ENCODE measurements at regions not wholly inside any gene's neighbourhood (a gene's known extent, or its start where the extent isn't known, plus 50 kb on each side); places are given as distances from the start of the nearest gene placed in this dataset.

DNA sequence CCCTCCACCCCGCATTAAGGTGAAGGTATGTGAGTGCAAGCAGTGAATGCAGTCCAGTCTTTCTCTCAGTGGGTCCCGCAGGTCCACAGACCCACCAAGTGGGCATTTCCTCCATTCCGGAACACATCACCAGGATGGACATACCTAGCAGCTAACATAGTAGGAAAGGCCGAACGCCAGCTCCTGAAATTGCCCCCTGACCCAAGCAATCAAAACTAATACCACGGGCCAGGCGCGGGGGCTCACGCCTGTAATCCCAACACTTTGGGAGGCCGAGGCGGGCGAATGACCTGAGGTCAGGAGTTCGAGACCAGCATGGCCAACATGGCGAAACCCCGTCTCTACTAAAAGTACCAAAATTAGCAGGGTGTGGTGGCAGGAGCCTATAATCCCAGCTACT, 71.7 kb upstream of the VSTM2B start:
- TF ChIP-seq CREB1 (IDR thresholded peaks at IDR 0.05; ENCODE audit: low read depth) (no peak), EP300 (IDR thresholded peaks at IDR 0.05; ENCODE audit: borderline replicate concordance) (no peak), FOXM1 (IDR thresholded peaks at IDR 0.05; ENCODE audit: borderline replicate concordance, low read depth) (no peak), CEBPB (IDR thresholded peaks at IDR 0.05) (no peak), TAF1 (IDR thresholded peaks at IDR 0.05; ENCODE audit: low read depth) (no peak), TEAD4 (IDR thresholded peaks at IDR 0.05) (no peak), RAD21 (IDR thresholded peaks at IDR 0.05; ENCODE audit: low read depth) (no peak), NFIC (IDR thresholded peaks at IDR 0.05) (no peak)
- TF ChIP-seq, protein P1, sequence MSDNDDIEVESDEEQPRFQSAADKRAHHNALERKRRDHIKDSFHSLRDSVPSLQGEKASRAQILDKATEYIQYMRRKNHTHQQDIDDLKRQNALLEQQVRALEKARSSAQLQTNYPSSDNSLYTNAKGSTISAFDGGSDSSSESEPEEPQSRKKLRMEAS (IDR thresholded peaks at IDR 0.05) = no peak
- TF ChIP-seq, protein P2, sequence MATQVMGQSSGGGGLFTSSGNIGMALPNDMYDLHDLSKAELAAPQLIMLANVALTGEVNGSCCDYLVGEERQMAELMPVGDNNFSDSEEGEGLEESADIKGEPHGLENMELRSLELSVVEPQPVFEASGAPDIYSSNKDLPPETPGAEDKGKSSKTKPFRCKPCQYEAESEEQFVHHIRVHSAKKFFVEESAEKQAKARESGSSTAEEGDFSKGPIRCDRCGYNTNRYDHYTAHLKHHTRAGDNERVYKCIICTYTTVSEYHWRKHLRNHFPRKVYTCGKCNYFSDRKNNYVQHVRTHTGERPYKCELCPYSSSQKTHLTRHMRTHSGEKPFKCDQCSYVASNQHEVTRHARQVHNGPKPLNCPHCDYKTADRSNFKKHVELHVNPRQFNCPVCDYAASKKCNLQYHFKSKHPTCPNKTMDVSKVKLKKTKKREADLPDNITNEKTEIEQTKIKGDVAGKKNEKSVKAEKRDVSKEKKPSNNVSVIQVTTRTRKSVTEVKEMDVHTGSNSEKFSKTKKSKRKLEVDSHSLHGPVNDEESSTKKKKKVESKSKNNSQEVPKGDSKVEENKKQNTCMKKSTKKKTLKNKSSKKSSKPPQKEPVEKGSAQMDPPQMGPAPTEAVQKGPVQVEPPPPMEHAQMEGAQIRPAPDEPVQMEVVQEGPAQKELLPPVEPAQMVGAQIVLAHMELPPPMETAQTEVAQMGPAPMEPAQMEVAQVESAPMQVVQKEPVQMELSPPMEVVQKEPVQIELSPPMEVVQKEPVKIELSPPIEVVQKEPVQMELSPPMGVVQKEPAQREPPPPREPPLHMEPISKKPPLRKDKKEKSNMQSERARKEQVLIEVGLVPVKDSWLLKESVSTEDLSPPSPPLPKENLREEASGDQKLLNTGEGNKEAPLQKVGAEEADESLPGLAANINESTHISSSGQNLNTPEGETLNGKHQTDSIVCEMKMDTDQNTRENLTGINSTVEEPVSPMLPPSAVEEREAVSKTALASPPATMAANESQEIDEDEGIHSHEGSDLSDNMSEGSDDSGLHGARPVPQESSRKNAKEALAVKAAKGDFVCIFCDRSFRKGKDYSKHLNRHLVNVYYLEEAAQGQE (IDR thresholded peaks at IDR 0.05; ENCODE audit: low read depth) = no peak
